ENCODE measurements at regions not wholly inside any gene's neighbourhood (a gene's known extent, or its start where the extent isn't known, plus 50 kb on each side); places are given as distances from the start of the nearest gene placed in this dataset.

- DNase-seq (ENCODE audit: low read depth, low spot score), result no peak
- TF ChIP-seq CTCF (conservative IDR thresholded peaks at IDR 0.05), result no peak
- Mint-ChIP-seq H3K27ac (ENCODE audit: unreplicated experiment) (no peak overlapping the region), H3K9me3 (peaks cover 10% of the 10 kb centered on the region), H3K4me3 (no peak overlapping the region), H3K27me3 (ENCODE audit: low read depth) (no peaks in the 10 kb centered on the region), H3K36me3 (ENCODE audit: low read depth) (peaks cover 3% of the 10 kb centered on the region), H3K4me1 (peaks cover 6% of the 10 kb centered on the region)
Observed at GRCh38 chr3:40803311-40803710, 278.6 kb downstream of the ZNF621 start.

- Mint-ChIP-seq H3K4me1 (peaks cover 3% of the 10 kb centered on the region), H3K4me3 (no peak overlapping the region), H3K9me3 (peaks cover 18% of the 10 kb centered on the region), H3K36me3 (ENCODE audit: low read depth) (peaks cover 9% of the 10 kb centered on the region), H3K27ac (ENCODE audit: unreplicated experiment) (no peak overlapping the region), H3K27me3 (ENCODE audit: low read depth) (no peaks in the 10 kb centered on the region)
- DNase-seq (ENCODE audit: low read depth, low spot score), result no peak
- no peak for TF ChIP-seq CTCF (conservative IDR thresholded peaks at IDR 0.05)
Observed at GRCh38 chr3:40805456-40805855, 280.7 kb downstream of the ZNF621 start.

- Mint-ChIP-seq H3K36me3 (ENCODE audit: low read depth) (peaks cover 15% of the 10 kb centered on the region), H3K4me3 (no peak overlapping the region), H3K27me3 (ENCODE audit: low read depth) (no peaks in the 10 kb centered on the region), H3K4me1 (no peaks in the 10 kb centered on the region), H3K27ac (ENCODE audit: unreplicated experiment) (no peak overlapping the region), H3K9me3 (peaks cover 22% of the 10 kb centered on the region)
- no peak for TF ChIP-seq CTCF (conservative IDR thresholded peaks at IDR 0.05)
- no peak for DNase-seq (ENCODE audit: low read depth, low spot score)
Observed at GRCh38 chr3:40810813-40811212, 286.1 kb downstream of the ZNF621 start.

GRCh38 chr3:40817017-40817416 is 292.3 kb downstream of the ZNF621 start:
- no peak for DNase-seq (ENCODE audit: low read depth, low spot score)
- no peaks in the 10 kb centered on the region for H3K27me3 Mint-ChIP-seq (ENCODE audit: low read depth)
- H3K9me3 Mint-ChIP-seq, result peaks cover 5% of the 10 kb centered on the region
- H3K36me3 Mint-ChIP-seq (ENCODE audit: low read depth), result peaks cover 5% of the 10 kb centered on the region
- H3K4me3 Mint-ChIP-seq, result no peak overlapping the region
- no peak overlapping the region for H3K27ac Mint-ChIP-seq (ENCODE audit: unreplicated experiment)
- TF ChIP-seq CTCF (conservative IDR thresholded peaks at IDR 0.05), result no peak
- H3K4me1 Mint-ChIP-seq, result no peaks in the 10 kb centered on the region

GRCh38 chr3:40821315-40821714 is 296.6 kb downstream of the ZNF621 start:
- Mint-ChIP-seq H3K9me3 (no peaks in the 10 kb centered on the region), H3K4me1 (no peaks in the 10 kb centered on the region), H3K4me3 (no peak overlapping the region), H3K36me3 (ENCODE audit: low read depth) (no peaks in the 10 kb centered on the region), H3K27me3 (ENCODE audit: low read depth) (no peaks in the 10 kb centered on the region), H3K27ac (ENCODE audit: unreplicated experiment) (no peak overlapping the region)
- no peak for TF ChIP-seq CTCF (conservative IDR thresholded peaks at IDR 0.05)
- no peak for DNase-seq (ENCODE audit: low read depth, low spot score)

- Mint-ChIP-seq H3K27me3 (ENCODE audit: low read depth) (no peaks in the 10 kb centered on the region), H3K9me3 (peaks cover 4% of the 10 kb centered on the region), H3K27ac (ENCODE audit: unreplicated experiment) (no peak overlapping the region), H3K36me3 (ENCODE audit: low read depth) (no peaks in the 10 kb centered on the region), H3K4me1 (peaks cover 8% of the 10 kb centered on the region), H3K4me3 (no peak overlapping the region)
- no peak for TF ChIP-seq CTCF (conservative IDR thresholded peaks at IDR 0.05)
- DNase-seq (ENCODE audit: low read depth, low spot score), result no peak
Observed at GRCh38 chr3:40827226-40827625, 302.5 kb downstream of the ZNF621 start.

Measured in neural crest cell (in vitro differentiated cells).